ENCODE measurements at regions not wholly inside any gene's neighbourhood (a gene's known extent, or its start where the extent isn't known, plus 50 kb on each side); places are given as distances from the start of the nearest gene placed in this dataset.
"Not testable (repeated sequence)": the region's sequence is repeated elsewhere in the genome, so short reads cannot be mapped to it uniquely, and the experiment has no call there.

GRCh38 chr5:17690473-17690872 is 56.2 kb downstream of the TAF11L14 start:
- DNase-seq: no peak

GRCh38 chr5:17691762-17692161 is 57.5 kb downstream of the TAF11L14 start:
- DNase-seq: no peak

- DNase-seq: no peak
Observed at GRCh38 chr5:17694371-17694770, 60.1 kb downstream of the TAF11L14 start.

GRCh38 chr5:17694914-17695313 is 60.7 kb downstream of the TAF11L14 start:
- DNase-seq: no peak

- DNase-seq: no peak
Observed at GRCh38 chr5:17696627-17697026, 62.4 kb downstream of the TAF11L14 start.

- no peak for DNase-seq
Observed at GRCh38 chr5:17697671-17698070, 63.4 kb downstream of the TAF11L14 start.

GRCh38 chr5:17709011-17709710 is 74.9 kb downstream of the TAF11L14 start:
- no peak for DNase-seq

GRCh38 chr5:17713301-17713700 is 79.0 kb downstream of the TAF11L14 start:
- no peak for DNase-seq

- DNase-seq: no peak
Observed at GRCh38 chr5:17714186-17714585, 79.9 kb downstream of the TAF11L14 start.

GRCh38 chr5:17719592-17719991 is 85.3 kb downstream of the TAF11L14 start:
- no peak for DNase-seq

GRCh38 chr5:17720071-17720470 is 85.8 kb downstream of the TAF11L14 start:
- DNase-seq: peak in 1 of 2 experiments; percentile 19

GRCh38 chr5:17723876-17724275 is 89.6 kb downstream of the TAF11L14 start:
- DNase-seq: no peak

- no peak for DNase-seq
Observed at GRCh38 chr5:17727098-17727497, 92.8 kb downstream of the TAF11L14 start.

GRCh38 chr5:17730421-17730820 is 96.2 kb downstream of the TAF11L14 start:
- DNase-seq: no peak

GRCh38 chr5:17732351-17732923 is 98.2 kb downstream of the TAF11L14 start:
- no peak for DNase-seq

- no peak for DNase-seq
Observed at GRCh38 chr5:17734011-17734410, 99.8 kb downstream of the TAF11L14 start.

GRCh38 chr5:17735761-17736160 is 101.5 kb downstream of the TAF11L14 start:
- DNase-seq: no peak

GRCh38 chr5:17737092-17737491 is 102.8 kb downstream of the TAF11L14 start:
- no peak for DNase-seq

- no peak for DNase-seq
Observed at GRCh38 chr5:17738446-17738845, 104.2 kb downstream of the TAF11L14 start.

GRCh38 chr5:17743580-17744435 is 109.5 kb downstream of the TAF11L14 start:
- no peak for DNase-seq

- DNase-seq: no peak
Observed at GRCh38 chr5:17748201-17748600, 113.9 kb downstream of the TAF11L14 start.

GRCh38 chr5:17748941-17749340 is 114.7 kb downstream of the TAF11L14 start:
- no peak for DNase-seq

GRCh38 chr5:17755406-17755805 is 121.1 kb downstream of the TAF11L14 start:
- not testable (repeated sequence) for DNase-seq

- no peak for DNase-seq
Observed at GRCh38 chr5:17761326-17761725, 127.1 kb downstream of the TAF11L14 start.
